Activated CD8-positive, alpha-beta memory T cell treated with anti-CD3 and anti-CD28 coated beads, Interleukin-2, amount 10 ng/mL, durations not matched to agents 7 days and 5 days (primary cell): ENCODE measurements at regions not wholly inside any gene's neighbourhood (a gene's known extent, or its start where the extent isn't known, plus 50 kb on each side); places are given as distances from the start of the nearest gene placed in this dataset.
A peak's percentile ranks its signal among the peaks of the same experiment; 100 is the strongest.

Experiments
- ATAC-seq: fragments of 150-1000 bp; cut with Tn5 transposase; one replicate; pipeline ENCODE4 v1.10.0; 2021; ENCODE audit warnings: moderate library complexity
- CTCF ChIA-PET: fragments of 350-600 bp; sonication (Branson Sonifier 250); formaldehyde crosslinking; loops from one replicate; lab custom pipeline; 2021; ENCODE audit warnings: antibody characterized with exemption; lab: Charles Lee
- DNase-seq: peaks from one replicate; pipeline ENCODE4 v3.0.0-alpha.2; 2020
- H3K27ac Mint-ChIP-seq: one replicate; pipeline ENCODE4 v1.8.0; 2021; ENCODE audit warnings: mild to moderate bottlenecking, mixed read lengths
- H3K27me3 Mint-ChIP-seq: one replicate; pipeline ENCODE4 v1.8.0; 2021; ENCODE audit warnings: mixed read lengths
- H3K36me3 Mint-ChIP-seq: one replicate; pipeline ENCODE4 v1.8.0; 2021; ENCODE audit warnings: mild to moderate bottlenecking, mixed read lengths
- H3K4me1 Mint-ChIP-seq: one replicate; pipeline ENCODE4 v1.8.0; 2021; ENCODE audit warnings: mixed read lengths
- H3K4me3 Mint-ChIP-seq: one replicate; pipeline ENCODE4 v1.8.0; 2021; ENCODE audit warnings: mild to moderate bottlenecking, moderate library complexity, mixed read lengths
- H3K9me3 Mint-ChIP-seq: one replicate; pipeline ENCODE4 v1.8.0; 2022; ENCODE audit warnings: low read depth, mixed read lengths

DNA sequence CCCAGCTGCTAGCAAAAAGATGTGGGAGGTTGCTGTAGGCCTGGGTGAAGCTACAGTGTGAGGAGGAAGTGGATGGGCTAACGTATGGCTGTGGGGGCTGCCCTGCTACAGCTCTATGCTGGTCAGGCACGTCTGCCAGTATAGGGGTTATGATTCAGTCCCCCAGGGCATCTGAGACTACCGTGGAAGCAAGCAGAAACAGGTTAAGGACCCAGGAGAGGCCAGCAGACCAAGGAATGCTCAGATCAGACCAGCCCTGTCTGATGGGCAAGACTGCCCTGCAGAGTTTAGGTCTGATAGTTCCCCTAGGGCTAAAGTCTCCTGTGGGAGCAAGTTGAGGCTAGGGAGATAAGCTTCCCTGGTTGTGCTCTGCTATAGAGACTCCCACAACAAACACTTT lies 416.1 kb upstream of the CTNND2 start:
- no peak for DNase-seq
- H3K4me1 Mint-ChIP-seq = no peaks in the 10 kb centered on the region
- CTCF ChIA-PET = no interaction called here
- no peaks in the 10 kb centered on the region for H3K36me3 Mint-ChIP-seq
- no peak overlapping the region for H3K27ac Mint-ChIP-seq
- H3K9me3 Mint-ChIP-seq = peaks cover 3% of the 10 kb centered on the region
- H3K4me3 Mint-ChIP-seq = no peak overlapping the region
- H3K27me3 Mint-ChIP-seq = no peaks in the 10 kb centered on the region
- no peak for ATAC-seq

DNA sequence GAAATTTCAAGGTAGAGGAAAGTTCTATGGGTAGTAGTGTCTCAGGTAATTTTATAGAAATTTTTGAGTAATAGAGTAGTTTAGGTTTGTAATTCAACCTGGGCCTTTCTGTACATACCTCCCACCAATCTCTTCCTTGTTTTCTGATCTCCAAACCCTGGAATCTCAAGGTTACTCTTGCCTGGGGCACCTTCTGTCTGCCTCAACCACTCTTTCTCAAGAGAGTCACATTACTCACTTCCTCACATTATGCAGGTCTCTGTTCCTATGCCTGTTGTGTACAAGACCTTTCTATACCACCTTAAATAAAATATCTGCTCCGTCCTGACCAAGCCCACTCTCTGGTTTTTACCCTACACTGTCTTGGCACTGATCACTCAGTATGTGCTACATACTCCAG lies 412.6 kb upstream of the CTNND2 start:
- Mint-ChIP-seq H3K4me3 (no peak overlapping the region), H3K27me3 (no peaks in the 10 kb centered on the region), H3K9me3 (peaks cover 5% of the 10 kb centered on the region), H3K36me3 (no peaks in the 10 kb centered on the region), H3K4me1 (no peaks in the 10 kb centered on the region), H3K27ac (no peak overlapping the region)
- DNase-seq = no peak
- CTCF ChIA-PET = no interaction called here
- ATAC-seq = no peak

DNA sequence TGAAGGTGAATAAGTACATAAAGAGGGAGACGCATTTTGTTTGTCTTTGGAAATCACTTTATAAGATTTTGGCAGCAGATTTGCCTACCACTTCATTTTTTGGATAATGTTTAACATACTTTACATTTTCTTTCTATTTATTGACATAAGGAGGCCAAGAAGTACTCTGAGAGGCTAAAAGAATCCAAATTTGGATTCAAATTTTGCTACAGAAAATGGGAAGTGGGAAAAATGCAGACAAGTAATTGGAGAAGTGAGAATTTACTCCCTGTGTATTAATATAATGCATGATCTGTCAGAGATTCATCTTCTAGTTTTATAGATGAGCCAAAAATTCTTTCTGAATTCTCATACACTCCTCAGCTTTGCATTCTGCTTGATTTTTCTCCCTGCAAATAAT lies 411.2 kb upstream of the CTNND2 start:
- Mint-ChIP-seq H3K27me3 (no peaks in the 10 kb centered on the region), H3K4me3 (no peak overlapping the region), H3K9me3 (peaks cover 5% of the 10 kb centered on the region), H3K4me1 (no peaks in the 10 kb centered on the region), H3K36me3 (no peaks in the 10 kb centered on the region), H3K27ac (no peak overlapping the region)
- DNase-seq (no peak), ATAC-seq (no peak)
- CTCF ChIA-PET = no interaction called here

DNA sequence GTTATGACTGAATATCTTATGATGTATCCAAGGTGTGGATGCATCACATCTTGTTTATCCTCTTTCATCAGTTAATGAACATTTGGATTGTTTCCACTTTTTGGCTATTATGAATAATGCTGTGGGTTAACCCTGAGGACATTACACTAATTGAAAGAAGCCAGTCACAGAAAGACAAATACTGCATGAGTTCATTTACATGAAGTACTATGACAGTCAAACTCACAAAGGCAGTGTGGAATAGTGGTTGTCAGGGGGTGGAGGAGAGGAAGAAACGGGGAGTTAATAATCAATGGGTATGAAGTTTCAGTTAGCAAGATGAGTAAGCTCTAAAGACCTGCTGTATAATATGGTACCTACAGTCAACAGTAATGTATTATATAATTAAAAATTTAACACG lies 409.4 kb upstream of the CTNND2 start:
- DNase-seq = no peak
- Mint-ChIP-seq H3K36me3 (no peaks in the 10 kb centered on the region), H3K27ac (no peak overlapping the region), H3K4me1 (no peaks in the 10 kb centered on the region), H3K27me3 (no peaks in the 10 kb centered on the region), H3K9me3 (peaks cover 3% of the 10 kb centered on the region), H3K4me3 (no peak overlapping the region)
- CTCF ChIA-PET = no interaction called here
- ATAC-seq = no peak

DNA sequence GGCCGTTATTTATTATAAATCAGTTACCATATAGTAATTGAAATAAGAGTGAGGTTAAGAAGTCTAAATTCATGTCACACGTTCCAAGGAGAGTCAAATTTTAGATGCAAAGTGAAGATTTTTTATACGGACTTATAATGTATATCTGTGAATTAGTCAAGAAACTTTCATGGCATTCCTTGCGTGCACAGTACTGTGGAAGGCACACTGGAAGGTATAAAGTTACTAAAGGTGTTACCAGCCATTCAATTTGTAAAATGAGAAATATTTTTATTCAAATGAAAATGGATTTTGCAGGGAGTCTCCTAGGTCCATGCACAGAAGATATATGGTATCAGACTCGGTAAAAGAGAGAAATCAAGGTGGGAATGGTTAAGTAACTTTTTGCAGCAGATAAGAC lies 408.1 kb upstream of the CTNND2 start:
- DNase-seq (no peak), ATAC-seq (no peak)
- CTCF ChIA-PET = no interaction called here

DNA sequence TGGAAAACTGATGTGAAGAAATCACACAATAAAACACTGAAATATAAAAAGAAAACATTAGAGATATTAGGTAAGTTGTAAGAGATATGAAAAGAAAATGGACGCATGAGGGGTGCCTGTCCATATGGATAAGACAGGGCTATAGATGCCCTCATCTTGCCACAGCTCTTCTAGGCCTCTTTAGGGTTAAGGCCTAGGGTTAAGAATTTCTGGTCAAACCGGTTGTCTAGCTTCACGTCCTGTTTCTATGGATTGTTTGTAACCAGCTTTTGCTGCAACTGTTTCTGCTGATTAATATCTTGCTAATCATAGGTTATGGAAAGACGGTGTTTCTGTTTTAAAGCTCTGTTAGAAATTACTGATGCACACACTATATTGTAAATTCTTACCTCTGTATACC lies 389.9 kb upstream of the CTNND2 start:
- H3K27ac Mint-ChIP-seq = no peak overlapping the region
- no peaks in the 10 kb centered on the region for H3K4me1 Mint-ChIP-seq
- H3K36me3 Mint-ChIP-seq = no peaks in the 10 kb centered on the region
- ATAC-seq (no peak), DNase-seq (no peak)
- H3K4me3 Mint-ChIP-seq = no peak overlapping the region
- H3K27me3 Mint-ChIP-seq = no peaks in the 10 kb centered on the region
- H3K9me3 Mint-ChIP-seq = peaks cover 11% of the 10 kb centered on the region
- CTCF ChIA-PET = no interaction called here

More for the DNA sequence above, 408.1 kb upstream of the CTNND2 start:
- no peak overlapping the region for H3K27ac Mint-ChIP-seq
- H3K27me3 Mint-ChIP-seq = no peaks in the 10 kb centered on the region
- H3K36me3 Mint-ChIP-seq = no peaks in the 10 kb centered on the region
- H3K4me3 Mint-ChIP-seq = no peak overlapping the region
- no peaks in the 10 kb centered on the region for H3K4me1 Mint-ChIP-seq
- peaks cover 5% of the 10 kb centered on the region for H3K9me3 Mint-ChIP-seq

DNA sequence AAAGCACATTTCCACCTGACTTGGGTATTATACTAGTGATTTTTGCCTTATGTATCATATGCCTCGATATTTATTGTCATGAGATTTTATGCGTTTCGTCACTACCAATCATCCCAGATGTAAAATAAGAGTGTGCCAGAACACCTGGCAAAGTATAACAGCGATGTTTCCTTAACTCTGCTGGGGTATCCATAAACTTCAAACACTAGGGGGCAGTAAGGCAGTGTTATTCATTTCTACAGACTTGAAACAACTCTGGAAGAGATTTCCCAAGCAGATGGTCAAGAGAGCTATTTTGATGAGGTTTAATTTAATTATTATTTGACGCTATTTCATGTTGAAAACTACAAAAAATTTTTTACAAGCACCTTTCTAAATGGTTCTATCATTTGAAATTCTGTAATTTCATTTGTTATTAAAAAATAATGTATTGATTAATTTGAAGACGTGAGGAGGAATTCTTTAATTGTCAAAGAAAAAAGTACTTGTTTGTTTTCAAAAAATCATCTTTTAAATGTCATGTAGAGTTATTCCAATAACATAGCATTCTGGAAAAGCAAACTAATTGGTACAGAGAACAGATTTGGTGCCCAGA lies 388.5 kb upstream of the CTNND2 start:
- CTCF ChIA-PET = no interaction called here
- no peaks in the 10 kb centered on the region for H3K36me3 Mint-ChIP-seq
- ATAC-seq (no peak), DNase-seq (no peak)
- no peaks in the 10 kb centered on the region for H3K4me1 Mint-ChIP-seq
- no peak overlapping the region for H3K27ac Mint-ChIP-seq
- H3K4me3 Mint-ChIP-seq = no peak overlapping the region
- H3K27me3 Mint-ChIP-seq = no peaks in the 10 kb centered on the region
- peaks cover 12% of the 10 kb centered on the region for H3K9me3 Mint-ChIP-seq

DNA sequence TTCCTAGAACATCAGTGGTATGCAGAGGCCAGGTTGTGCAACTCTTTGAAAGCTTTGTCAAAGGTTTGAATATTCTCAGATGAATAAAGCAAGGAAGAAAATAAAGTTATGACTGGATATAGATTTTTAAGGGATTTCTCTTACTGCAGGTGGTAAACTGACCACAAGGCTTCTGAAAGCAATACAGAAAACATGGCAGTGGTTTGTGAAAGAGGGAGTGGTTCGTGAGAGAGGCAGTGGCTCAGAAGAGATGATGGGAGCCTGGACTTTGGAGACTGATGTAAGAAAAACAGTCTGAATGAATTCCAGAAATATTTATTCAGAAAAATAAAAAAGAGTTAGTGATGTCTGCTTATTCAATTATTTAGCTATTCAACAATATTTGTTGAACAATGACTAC lies 380.4 kb upstream of the CTNND2 start:
- H3K9me3 Mint-ChIP-seq = peaks cover 20% of the 10 kb centered on the region
- H3K4me1 Mint-ChIP-seq = no peaks in the 10 kb centered on the region
- H3K36me3 Mint-ChIP-seq = no peaks in the 10 kb centered on the region
- no peak overlapping the region for H3K4me3 Mint-ChIP-seq
- no peaks in the 10 kb centered on the region for H3K27me3 Mint-ChIP-seq
- ATAC-seq (no peak), DNase-seq (no peak)
- CTCF ChIA-PET = no interaction called here
- H3K27ac Mint-ChIP-seq = no peak overlapping the region

DNA sequence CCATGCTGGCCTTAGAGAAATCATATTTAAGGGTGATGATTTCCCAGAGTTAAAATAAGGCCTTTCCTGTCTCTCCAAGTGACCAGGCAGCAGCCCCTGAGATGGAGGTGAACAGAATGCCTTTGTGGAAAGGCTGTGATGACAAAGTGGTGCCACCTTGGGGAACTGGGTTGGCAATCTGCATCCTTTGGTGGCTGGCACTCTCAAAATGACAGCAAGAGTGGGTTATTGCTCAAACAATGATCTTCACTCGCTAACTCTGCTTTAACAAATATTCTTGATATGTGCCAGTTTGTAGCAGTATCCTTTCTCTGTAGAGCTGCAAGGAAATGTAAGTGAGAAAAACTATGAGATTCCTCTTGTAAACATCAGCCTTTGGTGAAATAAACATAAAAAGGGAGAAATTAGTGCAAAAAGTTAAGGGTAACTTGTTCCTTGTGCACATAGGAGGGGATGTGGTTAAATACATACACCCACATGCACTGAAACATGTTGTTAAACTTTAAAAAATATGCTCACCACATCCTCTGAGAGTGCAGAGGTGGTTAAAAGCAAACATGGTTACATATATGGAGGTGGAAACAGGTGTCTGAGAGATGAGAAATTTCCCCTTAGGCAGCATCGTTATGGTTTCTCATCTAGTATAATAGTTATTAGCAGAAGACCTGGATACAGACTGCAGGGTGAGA lies 373.4 kb upstream of the CTNND2 start:
- Mint-ChIP-seq H3K27ac (peak overlapping the region; percentile 36), H3K4me1 (peaks cover 7% of the 10 kb centered on the region), H3K4me3 (no peak overlapping the region), H3K36me3 (no peaks in the 10 kb centered on the region), H3K9me3 (peaks cover 8% of the 10 kb centered on the region), H3K27me3 (no peaks in the 10 kb centered on the region)
- no peak for ATAC-seq
- CTCF ChIA-PET = no interaction called here
- DNase-seq = no peak

DNA sequence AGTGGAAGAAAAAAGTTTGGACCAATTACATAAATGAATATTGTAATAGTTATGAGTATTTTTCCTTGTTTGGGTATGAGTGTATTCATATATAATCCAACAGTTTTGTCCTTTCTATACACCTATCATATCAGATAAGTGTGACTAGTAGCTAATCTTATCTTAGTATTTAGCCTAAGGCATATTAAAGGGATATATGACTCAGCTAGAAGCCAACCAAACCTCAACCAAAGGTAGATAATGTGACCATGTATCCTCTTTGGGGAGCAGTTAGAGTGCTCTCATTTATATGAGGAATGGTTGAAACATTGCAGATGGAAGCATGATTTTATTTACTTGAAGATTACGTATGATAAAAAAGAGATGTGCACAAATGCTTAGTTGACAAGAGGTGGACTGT lies 370.0 kb upstream of the CTNND2 start:
- Mint-ChIP-seq H3K27me3 (no peaks in the 10 kb centered on the region), H3K9me3 (peaks cover 8% of the 10 kb centered on the region), H3K4me3 (no peak overlapping the region), H3K36me3 (no peaks in the 10 kb centered on the region), H3K27ac (no peak overlapping the region), H3K4me1 (peaks cover 7% of the 10 kb centered on the region)
- DNase-seq = no peak
- ATAC-seq = no peak
- CTCF ChIA-PET = no interaction called here

DNA sequence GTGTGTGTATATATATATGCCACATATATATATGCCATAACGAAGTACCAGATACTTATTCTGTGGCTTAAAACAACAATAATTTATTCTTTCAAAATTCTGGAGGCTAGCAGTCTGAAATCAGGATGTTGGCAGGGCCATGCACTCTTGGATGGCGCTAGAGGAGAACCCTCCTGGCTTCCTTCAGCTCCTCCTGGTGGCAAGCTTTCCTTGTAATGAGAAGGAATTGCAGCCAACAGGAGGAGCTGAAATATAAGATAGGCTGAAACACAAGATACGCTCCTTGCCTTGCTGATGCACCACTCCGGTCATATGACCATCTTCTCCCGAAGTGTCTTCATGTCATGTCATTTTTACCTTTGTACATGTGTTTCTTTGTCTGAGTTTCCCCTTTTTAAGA lies 368.1 kb upstream of the CTNND2 start:
- Mint-ChIP-seq H3K9me3 (peaks cover 8% of the 10 kb centered on the region), H3K36me3 (no peaks in the 10 kb centered on the region), H3K27ac (no peak overlapping the region), H3K4me3 (no peak overlapping the region), H3K27me3 (no peaks in the 10 kb centered on the region), H3K4me1 (peaks cover 2% of the 10 kb centered on the region)
- no peak for ATAC-seq
- CTCF ChIA-PET = no interaction called here
- no peak for DNase-seq

DNA sequence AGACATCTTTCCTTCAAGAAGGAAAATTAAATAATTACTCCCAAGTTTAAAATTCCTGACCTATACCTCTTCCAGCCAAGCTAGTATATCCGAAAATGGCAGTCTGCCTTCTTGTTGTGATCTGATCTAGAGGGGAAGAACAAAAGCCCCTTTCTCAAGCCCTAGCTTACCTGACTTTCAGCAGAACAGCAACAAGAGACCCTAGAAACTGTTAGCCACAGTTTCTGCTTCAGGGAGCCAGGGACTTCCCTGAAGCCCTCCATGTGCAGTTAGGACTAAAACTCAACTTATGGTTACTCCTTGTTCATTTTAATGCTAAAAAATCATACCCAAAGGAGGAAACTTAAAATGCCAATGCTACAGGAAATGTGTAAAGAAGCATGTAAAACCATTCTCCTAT lies 366.7 kb upstream of the CTNND2 start:
- no peaks in the 10 kb centered on the region for H3K27me3 Mint-ChIP-seq
- CTCF ChIA-PET = no interaction called here
- H3K9me3 Mint-ChIP-seq = peaks cover 2% of the 10 kb centered on the region
- ATAC-seq (no peak), DNase-seq (no peak)
- no peaks in the 10 kb centered on the region for H3K36me3 Mint-ChIP-seq
- H3K4me3 Mint-ChIP-seq = no peak overlapping the region
- no peak overlapping the region for H3K27ac Mint-ChIP-seq
- no peaks in the 10 kb centered on the region for H3K4me1 Mint-ChIP-seq

DNA sequence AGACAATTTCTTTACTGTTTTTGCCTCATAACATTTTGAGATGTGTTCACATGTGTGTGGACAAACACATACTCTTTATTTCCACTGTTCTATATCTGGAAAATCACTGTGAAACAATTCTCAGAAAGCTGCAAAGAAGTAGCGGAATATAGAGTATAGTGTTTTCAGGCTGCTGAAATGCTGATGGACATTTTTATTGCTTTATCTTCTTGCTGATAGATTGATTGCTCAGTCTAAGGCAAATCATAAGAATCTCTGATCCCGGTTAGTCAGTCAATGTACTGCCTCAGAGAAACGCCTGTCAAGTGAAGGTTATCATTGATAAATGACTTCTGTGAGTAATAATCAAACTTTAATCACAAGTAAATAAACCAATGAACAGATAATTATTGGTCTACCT lies 364.9 kb upstream of the CTNND2 start:
- ATAC-seq (no peak), DNase-seq (no peak)
- no peaks in the 10 kb centered on the region for H3K4me1 Mint-ChIP-seq
- CTCF ChIA-PET = no interaction called here
- H3K4me3 Mint-ChIP-seq = no peak overlapping the region
- H3K36me3 Mint-ChIP-seq = no peaks in the 10 kb centered on the region
- no peak overlapping the region for H3K27ac Mint-ChIP-seq
- no peaks in the 10 kb centered on the region for H3K27me3 Mint-ChIP-seq
- H3K9me3 Mint-ChIP-seq = peaks cover 5% of the 10 kb centered on the region

DNA sequence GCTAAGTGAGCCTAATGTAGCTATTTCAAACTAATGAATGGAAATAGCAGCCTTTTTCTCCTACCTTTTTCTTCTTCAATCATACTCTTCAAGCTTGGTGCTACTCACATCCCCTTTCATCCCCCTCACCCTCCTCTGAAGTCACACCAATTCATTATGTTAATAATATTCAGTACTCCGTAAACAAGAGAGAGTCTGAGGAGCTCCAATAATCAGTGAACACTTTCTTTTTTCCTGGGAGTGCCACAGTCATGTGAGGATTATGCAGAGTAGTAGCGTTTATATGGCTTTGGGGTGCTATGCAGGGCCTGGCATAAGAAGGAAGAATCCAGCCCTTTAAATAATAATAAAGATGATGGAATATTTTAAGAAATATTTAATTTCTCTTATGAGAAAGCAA lies 354.3 kb upstream of the CTNND2 start:
- no peaks in the 10 kb centered on the region for H3K4me1 Mint-ChIP-seq
- peaks cover 4% of the 10 kb centered on the region for H3K9me3 Mint-ChIP-seq
- H3K27ac Mint-ChIP-seq = no peak overlapping the region
- H3K4me3 Mint-ChIP-seq = no peak overlapping the region
- H3K36me3 Mint-ChIP-seq = no peaks in the 10 kb centered on the region
- CTCF ChIA-PET = no interaction called here
- no peaks in the 10 kb centered on the region for H3K27me3 Mint-ChIP-seq
- ATAC-seq = no peak
- DNase-seq = no peak
